ENCODE measurements at regions not wholly inside any gene's neighbourhood (a gene's known extent, or its start where the extent isn't known, plus 50 kb on each side); places are given as distances from the start of the nearest gene placed in this dataset.

- DNase-seq (ENCODE audit: low spot score): no peak
Measured at GRCh38 chr3:56896357-56896756, 94.6 kb upstream of the ARHGEF3 start.

GRCh38 chr3:56894881-56895431 is 93.2 kb upstream of the ARHGEF3 start:
- DNase-seq (ENCODE audit: low spot score): no peak

GRCh38 chr3:56890448-56891091 is 88.8 kb upstream of the ARHGEF3 start:
- no peak for DNase-seq (ENCODE audit: low spot score)

- no peak for DNase-seq (ENCODE audit: low spot score)
Measured at GRCh38 chr3:56889131-56889530, 87.4 kb upstream of the ARHGEF3 start.

DNA sequence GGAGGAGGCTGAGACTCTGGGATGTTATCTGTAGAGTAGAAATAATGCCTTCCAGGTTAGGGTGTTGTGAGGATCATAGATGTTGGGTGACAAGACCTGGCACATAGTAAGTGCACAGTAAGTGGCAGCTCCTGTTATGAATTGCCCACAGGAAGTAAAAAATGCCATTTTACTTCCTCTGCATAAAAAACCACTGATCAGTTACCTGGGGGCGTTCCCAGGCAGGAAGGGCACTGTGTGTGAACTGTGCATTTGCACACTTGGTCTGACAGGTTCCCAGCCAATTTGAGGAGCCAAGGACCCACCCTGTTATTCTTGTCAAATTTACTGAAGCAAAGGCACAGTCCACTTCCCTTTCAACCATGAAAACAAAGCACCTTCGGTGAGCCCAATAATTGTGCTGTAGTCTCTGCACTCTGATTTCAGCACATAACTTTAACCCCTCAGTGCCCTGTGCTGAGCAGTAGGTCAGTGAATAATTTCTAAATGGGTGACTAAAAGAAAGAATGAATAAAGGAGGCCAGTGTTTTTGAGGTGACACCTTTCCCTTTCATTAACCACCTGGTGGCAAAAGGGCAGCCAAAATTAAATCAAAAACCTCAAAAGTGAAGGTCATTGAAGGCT is 85.8 kb upstream of the ARHGEF3 start:
- no peak for DNase-seq (ENCODE audit: low spot score)

DNA sequence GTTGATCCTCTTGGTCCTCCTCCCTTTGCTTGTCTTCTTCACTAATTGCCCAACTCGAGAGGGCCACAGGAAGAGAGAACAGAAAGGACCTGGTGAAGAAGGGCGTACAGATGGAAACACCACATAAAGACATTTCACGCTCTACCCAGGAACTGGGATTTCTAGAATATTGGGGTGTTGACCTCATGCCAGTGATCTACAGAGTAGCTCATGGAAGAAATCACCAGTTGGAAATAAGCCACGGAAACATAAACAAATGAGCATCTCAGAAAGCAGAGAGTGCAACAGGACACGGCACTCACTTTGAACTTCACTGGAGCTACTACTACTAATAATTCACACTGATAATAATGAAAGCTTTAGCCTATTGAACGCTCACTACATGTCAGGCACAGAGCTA is 84.6 kb upstream of the ARHGEF3 start:
- no peak for DNase-seq (ENCODE audit: low spot score)

GRCh38 chr3:56885879-56886278 is 84.1 kb upstream of the ARHGEF3 start:
- DNase-seq (ENCODE audit: low spot score): no peak

- DNase-seq (ENCODE audit: low spot score): no peak
Measured at GRCh38 chr3:56885453-56885852, 83.7 kb upstream of the ARHGEF3 start.

- DNase-seq (ENCODE audit: low spot score): no peak
Measured at GRCh38 chr3:56884387-56884786, 82.6 kb upstream of the ARHGEF3 start.

- DNase-seq (ENCODE audit: low spot score): no peak
Measured at GRCh38 chr3:56883828-56884227, 82.1 kb upstream of the ARHGEF3 start.

DNA sequence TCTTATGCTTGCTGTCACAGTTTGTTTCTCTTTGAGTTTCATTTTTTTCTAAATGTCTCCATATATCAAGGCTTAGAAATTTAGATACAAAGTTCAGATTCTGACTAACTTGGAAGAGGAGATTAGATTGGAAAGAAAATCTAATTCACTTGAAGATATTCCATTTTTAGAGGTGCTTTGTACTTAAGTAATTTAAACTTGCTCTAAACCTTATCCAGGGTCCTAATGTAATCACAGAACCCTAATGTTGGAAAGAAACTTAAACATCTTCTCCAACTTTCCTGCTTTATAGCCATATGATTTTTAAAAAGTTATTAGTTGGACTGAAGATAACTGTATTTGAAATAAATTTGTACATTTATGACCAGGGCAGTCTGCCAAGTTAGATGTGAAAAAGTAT is 81.1 kb upstream of the ARHGEF3 start:
- DNase-seq (ENCODE audit: low spot score): no peak

- no peak for DNase-seq (ENCODE audit: low spot score)
Measured at GRCh38 chr3:56881841-56882240, 80.1 kb upstream of the ARHGEF3 start.

DNA sequence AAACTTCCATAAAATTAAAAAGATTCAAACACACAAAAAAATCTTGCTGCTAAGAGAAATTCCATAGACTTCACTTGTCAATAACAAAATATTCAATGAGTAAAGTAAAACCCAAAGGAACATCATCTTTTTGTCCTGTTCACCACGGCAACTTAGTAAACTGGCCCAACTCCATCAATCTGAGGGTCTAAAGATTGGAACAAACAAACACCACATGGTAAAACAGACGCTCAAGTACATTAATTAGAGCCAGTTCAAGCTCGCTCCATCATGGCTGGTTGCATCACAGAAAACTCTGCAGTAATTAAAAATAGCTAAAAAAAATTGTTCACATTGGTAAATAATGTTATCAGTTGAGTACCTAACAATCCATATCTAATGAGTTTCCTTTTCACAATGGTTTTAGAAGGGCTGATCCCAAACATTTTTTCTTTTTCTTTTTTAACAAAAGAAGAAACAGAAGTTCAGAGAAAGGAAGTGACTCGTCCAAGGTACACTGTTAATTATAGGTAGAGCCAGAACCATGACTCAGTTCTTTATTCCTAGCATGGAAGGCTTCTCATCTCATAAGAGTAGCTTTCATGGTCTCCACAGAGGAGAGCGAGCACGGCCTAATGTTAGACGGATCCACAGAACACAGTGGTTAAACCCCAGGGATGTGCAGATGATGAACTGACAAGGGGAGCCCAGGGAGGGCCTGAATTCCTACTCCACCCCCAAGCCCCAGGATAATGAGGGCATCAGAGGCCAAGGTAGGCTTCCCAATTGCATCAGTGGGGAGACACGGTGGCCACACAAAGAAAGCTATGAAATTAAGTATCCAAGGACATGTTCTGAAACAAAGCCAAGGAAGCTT is 79.2 kb upstream of the ARHGEF3 start:
- no peak for DNase-seq (ENCODE audit: low spot score)

DNA sequence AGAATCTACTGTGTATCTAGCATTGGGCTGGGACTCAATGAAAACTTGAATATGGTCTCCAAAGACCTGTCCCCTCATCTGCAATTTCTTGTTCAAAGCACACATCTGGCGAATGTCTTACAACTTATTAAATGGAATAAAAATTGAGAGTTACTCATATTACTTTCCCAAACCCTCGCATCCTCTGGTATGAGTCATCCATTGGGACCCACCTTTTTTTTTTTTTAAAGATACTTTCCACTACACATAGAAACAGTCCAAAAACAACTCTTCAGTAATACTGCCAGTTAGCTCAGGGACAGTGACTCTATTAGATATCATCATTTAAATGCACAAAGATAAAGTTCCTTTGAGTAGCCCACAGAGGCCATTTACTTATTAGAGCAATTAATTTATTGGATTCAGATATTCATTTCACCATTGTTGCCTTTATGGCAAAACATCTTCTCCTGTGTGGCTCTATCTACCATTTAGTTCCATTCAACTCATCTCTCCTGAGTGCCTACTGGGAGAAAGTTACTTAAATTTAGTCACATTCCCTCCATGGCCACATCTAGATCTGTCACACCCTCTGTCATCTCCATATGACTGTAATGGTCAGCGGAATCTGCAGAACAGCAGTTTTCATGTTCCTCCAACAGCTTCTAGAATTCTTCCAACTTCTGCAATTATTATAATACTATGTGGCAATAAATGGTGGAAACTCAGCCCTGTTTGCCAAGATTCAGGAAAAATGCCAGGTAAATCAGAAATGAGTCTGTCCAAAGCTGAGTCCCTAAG is 77.9 kb upstream of the ARHGEF3 start:
- DNase-seq (ENCODE audit: low spot score): no peak

- no peak for DNase-seq (ENCODE audit: low spot score)
Measured at GRCh38 chr3:56878074-56878473, 76.3 kb upstream of the ARHGEF3 start.

- DNase-seq (ENCODE audit: low spot score): no peak
Measured at GRCh38 chr3:56876916-56877315, 75.2 kb upstream of the ARHGEF3 start.

- DNase-seq (ENCODE audit: low spot score): no peak
Measured at GRCh38 chr3:56874269-56874668, 72.5 kb upstream of the ARHGEF3 start.

DNA sequence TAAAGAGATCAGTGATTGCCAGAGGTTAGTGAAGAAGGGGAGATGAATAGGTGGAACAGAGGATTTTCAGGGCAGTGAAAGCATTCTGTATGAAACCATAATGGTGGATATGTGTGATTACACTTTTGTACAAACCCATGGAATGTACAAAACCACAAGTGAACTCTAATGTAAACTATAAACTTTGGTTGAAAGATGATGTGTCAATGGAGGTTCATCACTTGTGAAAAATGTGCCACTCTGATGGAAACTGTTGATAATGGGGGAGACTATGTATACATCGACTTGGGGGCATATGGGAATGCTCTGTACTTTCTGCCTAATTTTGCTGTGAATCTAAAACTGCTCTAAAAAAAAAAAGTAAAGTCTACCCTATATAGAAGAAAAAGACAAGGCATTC is 68.7 kb upstream of the ARHGEF3 start:
- DNase-seq (ENCODE audit: low spot score): no peak

GRCh38 chr3:56869157-56869889 is 67.6 kb upstream of the ARHGEF3 start:
- DNase-seq (ENCODE audit: low spot score): no peak

GRCh38 chr3:56868706-56869105 is 67.0 kb upstream of the ARHGEF3 start:
- no peak for DNase-seq (ENCODE audit: low spot score)

DNA sequence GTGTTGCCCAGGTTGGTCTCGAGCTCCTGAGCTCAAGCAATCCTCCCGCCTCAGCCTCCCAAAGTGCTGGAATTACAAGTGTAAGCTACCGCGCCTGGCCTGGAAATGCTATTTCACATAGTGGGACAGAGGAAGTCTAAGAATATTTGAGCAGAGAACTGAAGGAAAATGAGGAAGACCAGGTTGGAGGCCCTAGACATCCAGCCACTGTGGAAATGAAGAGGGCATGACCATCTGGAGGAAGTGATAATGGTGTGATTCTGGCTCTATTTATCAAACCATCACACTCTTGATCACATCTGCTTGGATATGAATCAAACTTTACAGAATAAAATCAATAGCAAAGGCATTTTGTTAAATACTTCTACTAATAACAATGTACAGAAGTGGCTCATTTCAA is 65.9 kb upstream of the ARHGEF3 start:
- DNase-seq (ENCODE audit: low spot score): no peak
